Tibial artery (tissue), 4 donors: ENCODE measurements at regions not wholly inside any gene's neighbourhood (a gene's known extent, or its start where the extent isn't known, plus 50 kb on each side); places are given as distances from the start of the nearest gene placed in this dataset.
A peak's percentile ranks its signal among the peaks of the same experiment; 100 is the strongest.

Experiments used
- DNase-seq, 2 donors: peaks; one replicate each; pipeline ENCODE4 v3.0.0-alpha.2; 2019
- H3K27ac ChIP-seq, 2 donors: fragments of 200-600 bp; sonication (generic) in 1 of 2; 1 replicate in 1 of 2; 2 replicates in 1 of 2; pipeline ENCODE4 v1.5.1; 2018 to 2019; ENCODE audit warnings: mild to moderate bottlenecking in 1 of 2
- H3K27me3 ChIP-seq, 2 donors: fragments of 200-600 bp; sonication (generic) in 1 of 2; one replicate each; pipeline versions ENCODE4 v1.5.1 to v1.6.0; 2016 to 2019
- H3K36me3 ChIP-seq, 3 donors: fragments of 200-600 bp; sonication (generic) in 2 of 3; one replicate each; pipeline ENCODE4 v1.5.1; 2016 to 2019; ENCODE audit warnings: mild to moderate bottlenecking in 2 of 3
- H3K4me1 ChIP-seq, 4 donors: fragments of 200-600 bp; sonication (generic) in 2 of 4; 1 replicate in 3 of 4; 2 replicates in 1 of 4; pipeline ENCODE4 v1.5.1; 2016 to 2019
- H3K4me3 ChIP-seq, 2 donors: fragments of 200-600 bp; sonication (generic) in 1 of 2; 1 replicate in 1 of 2; 2 replicates in 1 of 2; pipeline ENCODE4 v1.5.1; 2018 to 2019; ENCODE audit warnings: mild to moderate bottlenecking in 2 of 2
- H3K9me3 ChIP-seq, 3 donors: fragments of 200-600 bp; sonication (generic) in 1 of 3; one replicate each; pipeline ENCODE4 v1.5.1; 2016 to 2019
- intact Hi-C: fragments of 100-400 bp; cut with DNase I; formaldehyde crosslinking; loops from one replicate; pipeline ENCODE4 v1.15.0; 2023; ENCODE audit warnings: low total_unique reads
- TF ChIP-seq, protein P1 (sequence below), 2 experiments: fragments of 200-600 bp in 1 of 2; fragments of 450-650 bp in 1 of 2; IDR thresholded peaks; one replicate each; pipeline ENCODE4 v1.5.1; 2017 to 2019; ENCODE audit warnings: antibody characterized with exemption in 2 of 2, mild to moderate bottlenecking in 1 of 2, moderate library complexity in 1 of 2

DNA sequence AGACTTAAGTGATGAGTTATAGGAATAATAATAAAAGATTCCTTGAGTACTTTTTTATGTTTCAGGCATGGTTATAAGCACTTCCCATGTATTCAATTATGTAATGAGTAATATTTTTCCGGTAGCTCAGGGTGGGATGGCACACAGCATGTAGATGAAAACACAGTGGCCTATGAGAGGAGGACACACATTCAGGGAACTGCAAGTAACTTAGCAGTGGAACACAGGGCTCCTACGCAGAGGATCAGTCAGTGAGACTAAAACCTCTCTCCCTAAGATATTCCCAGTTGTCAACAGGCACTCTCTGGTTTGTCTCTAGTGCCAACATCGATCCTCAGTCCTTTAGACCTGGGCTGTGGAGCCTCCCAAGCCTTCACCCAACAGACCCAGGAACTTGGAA lies 219.4 kb downstream of the DIO2 start:
- intact Hi-C loops: no loop called here
- Histone ChIP-seq H3K27ac (no peak overlapping the region), H3K27me3 (no peaks in the 10 kb centered on the region), H3K4me1 (no peaks in the 10 kb centered on the region), H3K4me3 (no peak overlapping the region), H3K36me3 (no peaks in the 10 kb centered on the region), H3K9me3 (no peaks in the 10 kb centered on the region)
- DNase-seq: no peak
- TF ChIP-seq, protein P1, sequence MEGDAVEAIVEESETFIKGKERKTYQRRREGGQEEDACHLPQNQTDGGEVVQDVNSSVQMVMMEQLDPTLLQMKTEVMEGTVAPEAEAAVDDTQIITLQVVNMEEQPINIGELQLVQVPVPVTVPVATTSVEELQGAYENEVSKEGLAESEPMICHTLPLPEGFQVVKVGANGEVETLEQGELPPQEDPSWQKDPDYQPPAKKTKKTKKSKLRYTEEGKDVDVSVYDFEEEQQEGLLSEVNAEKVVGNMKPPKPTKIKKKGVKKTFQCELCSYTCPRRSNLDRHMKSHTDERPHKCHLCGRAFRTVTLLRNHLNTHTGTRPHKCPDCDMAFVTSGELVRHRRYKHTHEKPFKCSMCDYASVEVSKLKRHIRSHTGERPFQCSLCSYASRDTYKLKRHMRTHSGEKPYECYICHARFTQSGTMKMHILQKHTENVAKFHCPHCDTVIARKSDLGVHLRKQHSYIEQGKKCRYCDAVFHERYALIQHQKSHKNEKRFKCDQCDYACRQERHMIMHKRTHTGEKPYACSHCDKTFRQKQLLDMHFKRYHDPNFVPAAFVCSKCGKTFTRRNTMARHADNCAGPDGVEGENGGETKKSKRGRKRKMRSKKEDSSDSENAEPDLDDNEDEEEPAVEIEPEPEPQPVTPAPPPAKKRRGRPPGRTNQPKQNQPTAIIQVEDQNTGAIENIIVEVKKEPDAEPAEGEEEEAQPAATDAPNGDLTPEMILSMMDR (IDR thresholded peaks at IDR 0.05): no peak

DNA sequence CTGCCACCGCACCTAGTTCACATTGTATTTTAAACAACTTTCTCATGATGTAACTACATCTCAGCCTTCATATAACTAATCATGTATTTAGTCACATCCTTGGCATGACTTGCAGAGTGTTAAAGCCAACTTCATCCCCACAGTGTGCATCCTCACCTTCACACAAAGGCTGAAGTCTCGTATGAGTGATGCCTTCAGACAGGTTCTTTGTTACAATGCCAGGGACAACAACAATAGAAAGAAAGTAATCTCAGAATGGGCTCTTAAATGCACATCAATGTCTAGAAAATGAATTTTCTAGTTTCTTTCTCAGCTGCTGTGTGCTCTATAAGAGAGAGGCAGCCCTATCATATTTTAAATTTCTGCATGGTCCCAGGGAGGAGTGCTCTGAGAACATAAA lies 221.3 kb downstream of the DIO2 start:
- intact Hi-C loops: no loop called here
- Histone ChIP-seq H3K4me1 (no peaks in the 10 kb centered on the region), H3K4me3 (no peak overlapping the region), H3K9me3 (no peaks in the 10 kb centered on the region), H3K27me3 (no peaks in the 10 kb centered on the region), H3K27ac (no peak overlapping the region), H3K36me3 (no peaks in the 10 kb centered on the region)
- TF ChIP-seq, protein P1 (IDR thresholded peaks at IDR 0.05): no peak
- DNase-seq: no peak

DNA sequence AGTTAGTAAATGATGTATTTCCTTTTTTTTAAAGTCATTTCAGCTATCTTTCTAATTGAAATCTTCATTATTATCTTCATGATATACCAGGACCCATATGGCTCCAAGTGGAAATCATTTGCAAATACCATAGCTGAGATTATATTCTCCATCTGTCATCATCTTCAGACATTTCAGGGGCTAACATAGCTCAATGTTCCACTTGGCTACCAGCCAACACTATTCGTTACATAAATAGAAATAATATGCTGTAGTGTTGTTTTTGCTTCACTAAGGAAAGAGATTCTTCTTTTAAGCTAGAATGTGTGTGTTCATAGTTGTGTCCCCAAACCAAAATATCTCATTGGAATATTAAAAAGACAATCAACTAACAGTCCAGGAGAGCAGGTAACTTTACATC lies 225.1 kb downstream of the DIO2 start:
- Histone ChIP-seq H3K27ac (no peak overlapping the region), H3K27me3 (no peaks in the 10 kb centered on the region), H3K4me3 (no peak overlapping the region), H3K9me3 (no peaks in the 10 kb centered on the region), H3K36me3 (no peaks in the 10 kb centered on the region), H3K4me1 (no peaks in the 10 kb centered on the region)
- TF ChIP-seq, protein P1 (IDR thresholded peaks at IDR 0.05): no peak
- no peak for DNase-seq
- intact Hi-C loops: no loop called here

DNA sequence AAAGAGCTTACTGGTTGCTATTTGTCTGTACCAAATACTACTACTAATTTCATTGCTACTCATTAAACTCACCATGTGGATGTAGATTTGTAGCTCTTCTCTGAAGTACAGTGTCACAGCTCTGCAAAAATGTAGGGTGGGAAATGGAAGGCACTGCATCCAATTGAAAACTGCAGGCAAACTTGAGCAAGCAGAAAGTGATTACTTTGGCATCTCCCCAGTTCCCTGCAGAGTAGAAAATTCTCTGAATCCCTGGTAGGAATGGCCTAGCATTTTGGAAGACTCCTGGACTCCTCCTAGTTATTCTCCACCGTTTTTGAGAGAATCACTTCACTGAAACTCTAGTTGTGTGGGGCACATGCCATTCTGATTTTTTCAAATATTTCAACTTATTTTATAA lies 239.1 kb downstream of the DIO2 start:
- H3K9me3 ChIP-seq: no peaks in the 10 kb centered on the region
- no peaks in the 10 kb centered on the region for H3K27me3 ChIP-seq
- TF ChIP-seq, protein P1 (IDR thresholded peaks at IDR 0.05): no peak
- intact Hi-C loops: no loop called here
- no peak overlapping the region for H3K27ac ChIP-seq
- H3K4me3 ChIP-seq: no peak overlapping the region
- H3K36me3 ChIP-seq: no peaks in the 10 kb centered on the region
- DNase-seq: no peak
- peaks cover 0 to 16% (median 0%) of the 10 kb centered on the region in 4 donors for H3K4me1 ChIP-seq

DNA sequence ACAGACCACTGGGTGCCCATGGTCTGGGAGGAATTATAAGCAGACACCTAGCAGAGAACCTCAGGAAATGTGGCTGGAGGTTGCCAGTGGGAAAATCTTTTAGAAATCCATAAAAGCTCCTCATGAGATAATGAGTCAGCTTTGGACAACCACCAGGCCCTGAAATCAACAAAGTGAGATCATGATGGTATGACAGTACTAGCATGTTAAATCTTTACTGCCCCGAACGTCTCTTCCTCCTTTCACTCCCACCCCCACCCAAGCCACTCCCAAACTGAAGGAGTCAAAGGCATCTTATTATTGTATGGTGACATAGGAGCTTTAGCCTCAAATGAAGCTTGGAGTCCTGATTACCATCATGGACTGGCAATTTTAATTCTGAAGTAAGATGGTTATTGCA lies 240.0 kb downstream of the DIO2 start:
- peak in 1 of 2 donors; percentile 63 for DNase-seq
- Histone ChIP-seq H3K27me3 (no peaks in the 10 kb centered on the region), H3K27ac (no peak overlapping the region), H3K9me3 (no peaks in the 10 kb centered on the region), H3K4me3 (no peak overlapping the region), H3K4me1 (peaks cover 0 to 16% (median 0%) of the 10 kb centered on the region in 4 donors), H3K36me3 (no peaks in the 10 kb centered on the region)
- intact Hi-C loops: no loop called here
- TF ChIP-seq, protein P1 (IDR thresholded peaks at IDR 0.05): no peak

DNA sequence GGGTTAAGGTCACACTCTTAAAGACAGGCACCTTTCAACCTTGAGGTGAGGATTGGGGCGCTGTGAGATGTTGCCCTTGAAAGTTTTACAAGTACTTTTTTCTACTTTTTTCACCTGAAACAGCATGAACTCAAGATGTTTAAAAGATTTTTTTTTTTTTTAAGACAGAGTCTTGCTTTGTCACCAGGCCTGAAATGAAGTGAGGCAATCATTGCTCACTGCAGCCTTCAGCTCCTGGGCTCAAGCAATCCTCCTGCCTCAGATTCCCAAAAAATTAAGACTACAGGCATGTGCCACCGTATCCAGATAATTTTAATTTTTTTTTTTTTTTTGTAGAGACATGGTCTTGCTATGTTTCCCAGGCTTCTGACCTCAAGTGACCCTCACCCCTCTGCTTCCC lies 243.9 kb downstream of the DIO2 start:
- Histone ChIP-seq H3K4me3 (no peak overlapping the region), H3K27me3 (no peaks in the 10 kb centered on the region), H3K4me1 (peaks cover 0 to 16% (median 0%) of the 10 kb centered on the region in 4 donors), H3K9me3 (no peaks in the 10 kb centered on the region), H3K27ac (no peak overlapping the region), H3K36me3 (no peaks in the 10 kb centered on the region)
- TF ChIP-seq, protein P1 (IDR thresholded peaks at IDR 0.05): no peak
- no peak for DNase-seq
- intact Hi-C loops: no loop called here
